Stimulated activated CD4-positive, alpha-beta T cell treated with anti-CD3 and anti-CD28 coated beads, Interleukin-4, amount 100 ng/mL, for 4 hours (primary cell): ENCODE measurements at regions not wholly inside any gene's neighbourhood (a gene's known extent, or its start where the extent isn't known, plus 50 kb on each side); places are given as distances from the start of the nearest gene placed in this dataset.

Source experiments
- DNase-seq, 2 experiments: peaks; one replicate each; pipeline ENCODE4 v3.0.0-alpha.2; 2020

DNA sequence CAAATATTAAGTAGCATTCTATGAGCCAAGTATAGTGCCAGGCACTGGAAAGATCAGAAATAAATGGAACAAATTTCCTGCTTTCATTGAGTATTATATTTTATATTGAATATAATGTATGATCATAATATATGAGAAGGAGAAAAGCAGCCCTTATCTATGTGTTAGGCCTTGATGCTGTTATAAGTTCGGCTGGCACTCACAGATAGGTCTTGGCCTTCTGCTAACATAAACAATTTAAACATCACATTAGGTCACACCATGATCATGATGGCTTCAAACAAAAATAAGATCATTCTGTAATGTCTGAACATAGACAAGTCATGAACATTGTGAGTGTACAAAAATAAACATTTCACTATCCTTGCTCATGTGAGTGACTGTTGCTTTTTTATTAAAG lies 584.0 kb upstream of the ZNF385D start:
- no peak for DNase-seq

DNA sequence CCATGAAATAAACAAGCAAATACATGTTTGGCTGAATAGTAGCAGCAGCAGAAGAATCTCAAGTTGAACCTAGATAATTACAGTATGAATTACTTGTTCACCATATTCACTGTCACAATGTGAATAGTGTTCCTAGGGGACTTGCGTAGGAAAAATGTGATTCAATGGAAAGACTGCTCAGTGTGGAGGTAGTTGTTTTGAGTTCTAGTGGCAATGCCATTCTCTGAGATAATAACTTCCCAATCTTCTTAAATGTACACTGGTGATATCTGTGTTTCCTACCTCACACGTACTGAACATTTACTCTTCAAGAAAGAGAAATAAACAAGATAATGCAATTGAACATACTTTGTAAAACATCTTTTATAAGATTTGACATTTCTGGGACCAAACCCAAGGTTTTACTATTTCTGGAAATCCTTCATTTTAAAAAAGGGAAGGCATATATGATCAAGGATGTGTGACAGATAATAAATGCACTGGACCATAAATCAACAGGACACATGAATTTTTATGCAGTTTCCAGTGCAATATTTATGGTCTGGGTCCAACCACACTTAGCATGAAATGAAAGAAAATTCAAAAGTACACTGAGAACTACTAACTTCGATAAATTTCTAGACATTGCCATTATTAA lies 598.3 kb upstream of the ZNF385D start:
- DNase-seq = no peak

DNA sequence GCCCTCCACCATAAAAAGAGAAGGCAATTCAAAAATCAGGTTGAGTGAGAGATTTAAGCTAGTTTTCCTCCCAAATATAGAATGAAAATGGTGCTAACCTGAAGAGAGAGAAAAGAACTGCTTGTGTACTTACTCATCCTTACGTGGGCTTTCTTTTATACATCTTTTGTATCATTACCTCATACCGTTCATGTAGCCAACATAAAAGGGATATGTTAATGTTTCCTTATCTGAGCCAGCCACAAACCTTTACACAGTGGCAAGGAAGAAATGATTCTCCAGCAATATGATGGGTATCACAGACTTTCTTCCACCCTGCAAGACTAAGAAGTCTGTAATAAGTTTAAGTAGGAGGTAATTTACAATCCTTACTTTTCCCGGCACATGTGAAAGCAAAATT lies 600.8 kb upstream of the ZNF385D start:
- DNase-seq = no peak

DNA sequence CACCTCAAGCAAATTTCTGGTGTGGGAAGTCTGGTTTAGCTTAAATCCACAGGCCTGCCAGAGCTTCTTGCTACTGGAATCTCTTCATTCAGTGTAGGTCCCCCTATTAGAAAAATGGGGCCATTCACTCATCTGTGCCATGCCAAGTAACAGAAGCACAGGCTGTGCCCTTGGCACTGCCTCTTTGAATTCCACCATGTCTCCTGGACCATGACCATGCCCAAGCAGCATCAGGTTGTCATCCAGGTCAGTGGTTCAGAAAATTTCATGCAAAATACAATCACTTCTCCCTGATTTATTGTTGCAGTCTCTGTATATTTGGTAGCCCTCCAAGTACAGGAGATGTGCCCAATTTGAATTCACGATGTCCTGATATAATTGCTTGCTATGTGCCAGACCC lies 602.1 kb upstream of the ZNF385D start:
- DNase-seq = no peak

DNA sequence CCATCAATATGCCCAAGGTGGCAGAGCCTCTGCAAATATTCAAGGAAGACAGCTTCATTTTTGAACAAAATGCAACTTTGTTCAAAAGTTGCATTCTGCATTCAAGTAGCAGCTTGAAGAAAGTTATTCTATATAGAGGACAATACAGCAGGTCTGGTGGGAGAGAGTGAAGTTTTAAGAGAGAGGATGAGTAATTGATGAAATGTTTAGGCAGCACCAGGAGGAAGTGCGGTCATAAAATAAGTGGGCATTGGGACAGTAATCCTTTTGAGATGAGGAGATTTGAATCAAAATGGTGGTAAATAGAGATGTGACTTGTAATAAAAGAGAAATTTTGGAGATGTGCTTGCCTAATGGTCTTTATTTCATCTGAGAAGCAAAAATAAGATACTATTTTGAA lies 607.3 kb upstream of the ZNF385D start:
- no peak for DNase-seq

DNA sequence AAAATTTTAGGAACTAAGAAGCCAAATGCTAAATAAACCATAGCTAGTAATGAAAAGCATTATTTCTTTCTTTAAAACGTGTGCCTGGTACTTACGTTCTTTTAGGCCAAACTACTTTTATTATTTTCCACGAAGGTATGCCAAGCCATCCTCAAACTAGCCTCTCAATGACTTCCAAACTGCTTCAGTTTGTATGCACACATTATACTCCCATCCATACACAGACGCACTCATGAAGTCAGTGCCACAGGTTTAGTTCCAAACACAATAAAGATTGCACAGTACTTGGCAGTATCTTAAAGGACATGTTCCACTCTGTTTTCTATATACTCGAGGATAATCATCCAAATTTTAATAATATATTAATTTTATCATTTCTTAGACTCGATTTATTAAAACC lies 609.2 kb upstream of the ZNF385D start:
- no peak for DNase-seq

DNA sequence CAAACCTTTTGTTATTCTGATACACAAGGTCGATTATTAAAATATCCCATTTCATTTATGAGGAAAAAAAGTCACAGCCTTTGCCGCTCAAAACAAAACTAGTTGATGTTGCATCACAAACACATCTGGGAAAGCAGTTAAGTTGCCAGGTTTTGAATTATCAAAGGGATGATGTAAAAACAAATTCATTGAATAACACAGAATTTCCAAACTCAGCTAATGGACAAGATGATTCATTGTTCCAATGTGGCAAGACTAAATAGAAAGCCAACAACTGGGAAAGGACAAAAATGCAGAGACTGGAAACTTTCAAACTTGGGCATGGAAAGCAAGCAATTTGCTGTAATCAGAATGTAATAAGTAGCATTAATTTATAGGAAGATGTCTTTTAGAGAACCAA lies 610.0 kb upstream of the ZNF385D start:
- DNase-seq = no peak

DNA sequence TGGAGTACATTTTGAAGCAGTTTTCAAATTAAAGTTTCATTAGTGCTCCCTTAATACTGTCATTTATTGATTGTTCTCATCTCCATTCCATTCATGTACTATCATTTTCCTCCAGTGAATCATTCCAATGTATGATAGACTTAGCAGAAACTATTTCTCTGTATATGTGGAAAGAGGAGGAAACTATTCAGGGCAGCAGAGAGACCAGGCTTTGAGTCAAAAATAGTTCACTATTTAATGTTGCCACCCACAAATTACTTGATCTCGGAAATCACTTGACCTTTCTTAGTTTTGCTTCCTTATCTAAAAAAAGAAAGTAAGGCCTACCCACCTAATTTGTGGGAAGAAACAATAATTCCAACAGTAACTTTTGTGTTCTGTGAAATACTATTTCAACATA lies 610.5 kb upstream of the ZNF385D start:
- DNase-seq = no peak

DNA sequence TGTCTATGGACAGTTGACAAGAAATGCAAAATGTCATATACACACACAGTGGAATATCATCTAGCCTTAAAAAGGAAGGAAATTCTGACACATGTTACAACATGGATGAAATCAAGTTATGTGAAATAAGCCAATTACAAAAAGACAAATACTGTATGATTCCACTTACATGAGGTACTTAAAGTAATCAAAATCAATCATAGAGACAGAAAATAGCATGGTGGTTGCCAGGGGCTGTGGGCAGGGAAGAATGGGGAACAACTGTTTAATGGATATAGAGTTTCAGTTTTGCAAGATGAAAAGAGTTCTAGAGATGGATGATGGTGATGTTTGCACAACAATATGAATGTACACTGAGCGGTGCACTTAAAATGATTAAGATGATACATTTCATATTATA lies 613.8 kb upstream of the ZNF385D start:
- no peak for DNase-seq

DNA sequence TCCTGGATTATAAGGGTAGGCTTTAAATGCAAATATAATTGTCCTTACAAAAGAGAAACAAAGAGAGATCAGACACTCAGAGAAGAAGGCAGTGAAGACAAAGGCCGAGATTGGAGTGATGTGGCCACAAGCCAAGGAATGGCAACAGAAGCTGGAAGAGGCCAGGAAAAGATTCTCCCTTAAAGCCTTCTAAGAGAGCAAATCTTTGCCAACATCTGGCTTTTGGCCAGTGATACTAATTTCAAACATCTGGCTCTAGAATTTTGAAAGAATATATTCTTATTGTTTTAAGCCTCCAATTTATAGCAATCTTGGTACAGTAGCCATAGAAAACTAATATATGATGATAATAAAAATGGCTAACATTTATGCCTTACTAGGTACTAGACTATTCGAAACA lies 615.8 kb upstream of the ZNF385D start:
- DNase-seq = no peak

DNA sequence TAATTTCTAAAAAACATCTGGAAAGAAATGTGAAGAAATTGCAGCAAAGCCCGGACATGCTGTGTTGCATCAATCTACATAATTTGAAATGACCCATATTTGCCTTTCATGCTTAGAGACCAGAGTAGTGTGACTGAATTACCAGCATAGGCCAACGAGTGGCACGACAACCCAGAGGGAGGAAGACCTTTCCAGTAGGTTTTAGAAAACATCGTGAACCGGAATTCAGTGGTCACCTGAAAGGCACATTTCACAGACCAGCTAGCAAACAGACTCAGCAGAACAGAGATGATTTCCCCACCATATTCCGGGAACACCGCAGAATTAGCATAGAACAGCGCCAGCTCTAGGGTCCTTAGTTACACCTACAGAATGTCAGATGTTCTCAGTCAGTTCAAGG lies 620.0 kb upstream of the ZNF385D start:
- no peak for DNase-seq

DNA sequence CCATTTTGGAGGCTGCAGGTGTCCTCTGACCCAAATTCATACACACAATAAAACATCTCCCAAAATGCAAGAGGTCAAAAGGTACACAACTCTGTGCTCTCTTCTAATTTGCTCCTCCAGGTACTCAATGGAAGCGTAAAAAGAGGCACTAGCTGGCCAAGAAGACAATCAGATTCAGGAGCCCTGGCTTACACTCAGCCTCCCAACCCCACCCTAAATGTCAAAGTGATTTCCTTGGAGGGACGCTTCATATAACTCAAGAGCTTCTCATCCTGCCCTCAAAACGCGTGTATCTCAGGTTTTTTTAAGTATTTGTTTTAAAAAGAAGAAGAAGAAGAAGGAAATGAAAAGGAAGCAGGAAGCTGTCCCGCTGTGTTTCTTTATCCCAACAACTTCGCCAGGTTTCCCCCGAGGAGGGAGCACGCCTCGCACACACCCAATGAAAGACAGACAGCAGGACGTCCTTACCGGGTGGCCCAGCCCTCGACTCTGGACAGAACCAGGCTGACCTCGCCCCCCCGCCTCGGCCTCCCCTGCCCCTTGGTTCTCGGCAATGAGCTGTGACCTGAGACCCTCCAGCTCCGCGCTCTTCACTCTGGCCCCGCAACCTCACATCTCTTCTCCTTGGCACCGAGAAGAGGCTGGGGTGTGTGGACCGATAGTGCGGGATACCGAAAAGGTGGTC lies 620.7 kb upstream of the ZNF385D start:
- DNase-seq = no peak

DNA sequence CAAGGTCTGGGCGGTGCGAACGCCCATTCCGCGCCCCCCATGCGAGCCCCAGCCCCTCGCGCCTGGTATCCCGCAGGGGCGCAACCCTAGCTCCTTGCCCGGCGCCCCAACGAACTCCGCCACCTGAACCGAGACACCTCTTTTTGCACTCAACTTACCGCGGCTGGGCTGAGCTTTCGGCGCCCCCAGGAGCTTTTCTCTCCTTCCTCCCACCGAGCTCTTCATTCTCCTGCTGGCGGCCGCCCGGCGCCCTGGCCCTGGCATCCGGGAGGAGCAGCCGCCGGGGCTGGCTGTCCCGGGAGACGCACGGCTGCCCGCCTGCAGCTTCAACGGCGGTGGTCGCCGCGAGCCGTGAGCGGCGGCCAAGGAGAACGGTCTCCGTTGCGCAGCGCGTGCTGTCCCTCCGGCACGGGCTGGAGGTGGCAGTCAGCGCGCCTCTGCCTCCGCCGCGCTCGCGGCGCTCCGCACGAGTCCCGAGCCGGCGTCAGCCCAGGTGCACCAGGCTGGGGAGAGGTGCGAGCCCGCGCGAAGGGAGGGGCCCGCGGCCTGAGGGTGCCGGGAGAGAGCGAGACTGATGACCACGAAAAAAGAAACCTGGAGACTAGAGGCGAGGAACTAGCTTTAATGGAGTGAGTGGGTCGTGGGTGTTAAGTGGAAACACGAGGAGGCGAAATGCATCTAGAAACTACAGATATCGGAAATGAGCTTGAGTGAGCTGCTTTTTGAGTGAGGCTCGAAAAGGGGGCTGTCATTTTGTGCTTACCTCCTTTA lies 621.5 kb upstream of the ZNF385D start:
- no peak for DNase-seq

DNA sequence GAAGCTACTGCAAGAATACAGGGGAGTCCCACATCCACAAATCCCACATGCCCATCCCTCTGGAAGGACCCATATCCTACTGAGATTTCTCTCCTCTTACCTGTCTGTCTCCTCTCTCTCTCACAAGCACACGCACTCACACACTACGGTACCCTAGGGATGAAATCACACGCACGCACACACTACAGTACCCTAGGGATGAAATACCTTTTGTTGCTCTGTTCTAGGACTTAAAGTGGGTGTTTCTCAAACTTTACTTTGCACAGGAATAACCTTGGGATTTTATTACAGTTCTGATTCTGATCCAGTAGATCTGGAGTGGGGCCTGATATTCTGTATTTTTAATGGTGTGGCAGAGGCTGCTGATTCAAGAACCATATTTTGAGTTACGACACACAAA lies 622.2 kb upstream of the ZNF385D start:
- DNase-seq = no peak

DNA sequence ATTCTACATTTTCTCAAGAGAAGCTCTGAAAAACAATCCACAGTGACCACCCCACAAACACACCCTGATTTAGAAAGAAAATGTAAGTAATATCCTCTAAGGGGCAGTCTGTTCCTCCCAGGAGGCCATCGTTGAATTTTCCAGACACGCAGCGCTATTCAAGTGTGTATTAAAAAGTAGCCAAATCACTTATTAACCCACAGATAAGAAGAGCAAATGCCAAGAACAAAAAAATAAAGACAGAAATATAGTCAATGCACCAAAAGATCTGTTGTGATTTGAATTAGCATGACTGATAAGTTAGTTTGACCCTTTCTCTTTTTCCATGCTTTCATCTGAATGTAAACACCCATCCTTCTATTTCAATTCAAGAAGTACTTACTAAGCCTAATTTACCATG lies 622.8 kb upstream of the ZNF385D start:
- DNase-seq = no peak

DNA sequence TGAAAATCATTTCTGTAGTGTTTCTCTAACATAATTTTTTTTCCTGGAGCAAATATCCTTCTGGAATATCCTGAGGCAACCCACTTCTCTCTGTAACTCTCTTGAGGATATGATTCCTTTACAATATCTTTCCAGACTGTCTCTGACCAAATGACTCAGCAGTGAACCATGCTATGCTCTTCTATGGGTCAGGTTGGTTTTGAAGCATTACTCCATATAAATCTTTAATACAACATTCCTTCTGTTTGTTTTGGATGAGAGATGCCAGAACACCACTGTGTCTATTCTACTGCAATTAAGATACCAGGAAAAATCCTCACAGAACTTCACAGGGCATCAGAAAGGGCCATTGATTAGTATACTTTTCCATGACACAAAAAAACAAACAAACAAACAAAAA lies 626.4 kb upstream of the ZNF385D start:
- no peak for DNase-seq

DNA sequence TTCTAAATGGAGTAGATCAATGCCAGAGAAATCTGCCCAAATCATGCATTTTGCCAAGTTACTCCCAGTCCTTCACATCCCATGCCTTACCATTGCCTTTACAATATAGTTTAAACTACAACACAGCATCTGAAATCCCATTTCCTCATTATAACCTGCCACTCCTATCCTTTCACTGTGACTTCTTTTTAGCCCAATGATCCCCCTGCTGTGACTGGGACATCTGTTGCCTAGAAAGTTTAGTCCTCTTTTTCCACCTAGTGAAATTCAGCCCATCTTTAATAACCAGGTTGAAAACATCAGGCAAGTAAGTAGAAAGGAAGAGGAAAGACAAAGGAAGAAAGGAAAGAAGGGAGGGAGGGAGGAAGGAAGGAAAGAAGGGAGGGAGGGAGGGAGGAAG lies 627.9 kb upstream of the ZNF385D start:
- no peak for DNase-seq

DNA sequence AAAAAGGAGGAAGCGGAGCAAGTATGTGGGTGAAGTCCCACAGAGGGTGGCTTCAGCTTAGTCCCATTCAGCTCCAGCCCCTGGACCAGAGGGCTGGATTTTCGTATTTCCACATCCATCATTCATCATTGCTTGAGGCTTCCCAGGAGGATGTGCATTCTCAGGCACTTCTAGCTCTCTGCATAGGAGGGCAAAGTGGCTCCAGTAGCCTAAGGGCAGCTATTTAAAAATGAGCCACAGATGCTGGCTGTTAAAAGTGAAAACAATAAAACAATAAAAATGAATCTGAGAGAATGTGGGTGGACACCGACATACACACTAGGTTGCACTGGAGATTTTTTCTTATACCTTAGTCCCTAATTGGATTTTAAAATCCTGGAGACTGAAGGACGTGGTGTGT lies 629.2 kb upstream of the ZNF385D start:
- DNase-seq = no peak

DNA sequence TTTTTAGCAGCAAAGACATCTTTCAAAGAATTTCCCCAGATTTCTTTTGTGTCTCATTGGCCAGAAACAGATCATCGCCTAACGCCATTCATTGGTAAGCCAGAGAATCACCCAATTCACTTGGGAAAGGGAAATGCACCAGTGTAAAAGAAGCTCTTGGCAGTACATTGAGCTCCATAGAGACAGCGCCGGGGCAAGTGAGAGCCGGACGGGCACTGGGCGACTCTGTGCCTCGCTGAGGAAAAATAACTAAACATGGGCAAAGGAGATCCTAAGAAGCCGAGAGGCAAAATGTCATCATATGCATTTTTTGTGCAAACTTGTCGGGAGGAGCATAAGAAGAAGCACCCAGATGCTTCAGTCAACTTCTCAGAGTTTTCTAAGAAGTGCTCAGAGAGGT lies 630.6 kb upstream of the ZNF385D start:
- DNase-seq = peak; percentile 1 to 9

DNA sequence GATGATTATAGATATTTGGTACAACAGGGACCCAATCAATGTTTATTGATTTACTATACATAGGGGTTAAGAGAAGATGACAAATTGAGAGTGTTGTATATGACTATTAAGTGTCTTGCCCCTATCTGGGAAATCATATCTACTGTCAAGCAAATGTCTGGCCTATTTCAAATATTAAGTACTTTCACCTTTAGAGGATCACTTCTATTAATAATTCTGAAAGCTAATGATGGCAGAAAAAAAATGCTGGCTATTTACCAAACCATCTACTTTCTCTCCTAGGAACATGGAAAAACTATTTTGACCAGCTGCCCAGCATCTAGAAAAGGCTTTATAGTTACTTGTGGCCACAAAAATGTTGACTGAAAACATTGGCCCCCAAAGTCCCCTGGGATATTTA lies 632.3 kb upstream of the ZNF385D start:
- DNase-seq = no peak

DNA sequence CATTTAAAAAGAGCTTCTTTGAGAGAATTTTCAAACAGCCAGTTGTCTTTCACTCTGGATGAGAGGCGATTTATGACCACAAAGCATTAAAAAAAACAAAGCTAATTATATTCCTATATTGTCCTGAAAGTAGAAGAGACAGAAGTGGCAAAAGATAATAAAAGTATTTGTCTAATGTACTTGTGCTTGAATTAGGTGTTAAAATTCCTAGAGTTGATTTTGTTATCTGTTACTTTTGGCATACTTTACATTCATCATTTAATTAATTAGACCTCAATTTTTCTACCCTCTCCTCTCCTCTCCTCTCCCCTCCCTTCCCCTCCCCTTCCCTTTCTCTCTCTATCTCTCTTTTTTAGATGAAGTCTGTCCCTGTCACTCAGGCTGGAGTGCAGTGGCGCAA lies 635.1 kb upstream of the ZNF385D start:
- DNase-seq = no peak

DNA sequence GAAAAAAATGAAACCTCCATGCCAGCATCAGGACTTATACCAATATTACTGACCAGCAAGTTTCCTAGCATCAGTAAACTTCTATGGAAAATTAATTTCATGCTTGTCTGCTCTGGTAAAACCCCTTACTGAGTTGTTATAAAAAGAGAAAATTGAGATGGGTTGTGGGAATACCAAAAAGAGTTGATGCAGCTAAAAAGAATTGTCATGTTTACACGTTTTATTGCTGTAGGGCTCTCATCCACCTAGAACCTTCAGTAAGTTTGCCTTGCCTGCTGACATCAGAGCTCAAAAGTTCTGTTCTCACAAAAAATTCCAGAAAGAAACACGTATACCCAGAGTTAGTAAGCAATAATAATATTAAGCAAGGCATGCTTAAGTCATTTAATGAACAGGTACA lies 641.3 kb upstream of the ZNF385D start:
- no peak for DNase-seq

DNA sequence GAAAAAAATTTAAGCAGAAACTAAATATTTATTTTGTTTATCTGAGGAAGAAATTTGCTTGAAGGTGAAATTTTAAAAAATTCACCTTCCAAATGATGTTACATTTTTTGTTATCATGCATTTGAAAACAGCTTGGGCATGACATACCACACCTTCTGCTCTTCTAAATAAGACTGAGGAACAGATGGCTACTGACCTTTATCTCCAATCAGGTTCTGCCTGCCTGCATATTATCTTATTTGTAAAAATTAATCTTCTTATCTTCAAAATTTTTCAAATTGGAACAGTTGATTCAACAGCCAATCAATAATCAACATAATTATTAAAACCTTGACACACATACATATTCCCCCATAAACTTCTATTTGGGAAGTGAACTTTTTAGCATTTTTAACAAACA lies 641.8 kb upstream of the ZNF385D start:
- no peak for DNase-seq

DNA sequence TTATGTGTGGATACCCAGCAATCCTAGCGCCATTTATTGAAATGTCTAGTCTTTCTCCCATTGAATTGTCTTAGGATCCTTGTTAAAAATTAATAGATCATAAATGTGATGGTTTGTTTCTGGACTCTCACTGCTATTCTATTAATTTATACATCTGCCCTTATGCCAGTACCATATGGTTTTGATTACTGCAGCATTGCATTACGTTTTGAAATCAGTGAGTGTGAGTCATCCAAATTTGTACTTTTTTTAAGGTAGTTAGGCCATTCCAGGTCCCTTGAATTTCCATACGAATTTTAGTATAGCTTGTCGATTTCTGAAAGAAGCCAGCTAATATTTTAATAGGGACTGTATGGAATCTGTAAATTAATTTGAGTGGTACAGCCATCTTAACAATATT lies 648.6 kb upstream of the ZNF385D start:
- no peak for DNase-seq

DNA sequence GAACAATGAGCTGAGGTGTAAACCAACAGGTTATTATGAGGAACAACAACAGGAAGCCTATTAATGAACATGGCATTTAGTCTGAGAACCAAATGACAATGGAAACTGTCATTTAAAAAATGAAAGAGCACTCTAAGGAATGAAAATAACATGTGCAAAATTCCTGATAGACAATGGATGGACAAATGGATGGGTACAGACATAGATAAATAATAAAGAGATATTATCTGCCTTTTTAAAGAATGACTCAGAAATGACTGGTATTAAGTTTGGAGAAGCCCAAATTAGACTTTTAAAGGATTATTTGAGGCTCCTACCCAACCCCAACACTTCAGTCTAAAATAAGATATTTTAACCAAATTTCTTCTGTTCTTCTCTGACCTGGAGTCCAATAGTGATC lies 650.5 kb upstream of the ZNF385D start:
- no peak for DNase-seq
